GM18909 (cell line): ENCODE measurements at regions not wholly inside any gene's neighbourhood (a gene's known extent, or its start where the extent isn't known, plus 50 kb on each side); places are given as distances from the start of the nearest gene placed in this dataset.

Source experiments
- ATAC-seq: cut with Tn5 transposase; IDR thresholded peaks from one replicate; pipeline ENCODE4 v1.9.1; 2021; ENCODE audit warnings: mild to moderate bottlenecking; ENCODE audit not compliant: unreplicated experiment, poor library complexity

GRCh38 chr4:140284456-140284855 is 89.0 kb upstream of the SCOC start:
- ATAC-seq: no peak

- ATAC-seq: no peak
Observed at GRCh38 chr4:140281828-140282552, 91.5 kb upstream of the SCOC start.

GRCh38 chr4:140277576-140277975 is 95.9 kb upstream of the SCOC start:
- no peak for ATAC-seq

GRCh38 chr4:140271553-140271952 is 101.9 kb upstream of the SCOC start:
- ATAC-seq: no peak

- no peak for ATAC-seq
Observed at GRCh38 chr4:140269369-140269768, 104.1 kb upstream of the SCOC start.

- ATAC-seq: no peak
Observed at GRCh38 chr4:140268186-140268841, 105.1 kb upstream of the SCOC start.

GRCh38 chr4:140267576-140267975 is 105.9 kb upstream of the SCOC start:
- no peak for ATAC-seq

GRCh38 chr4:140266958-140267568 is 106.4 kb upstream of the SCOC start:
- no peak for ATAC-seq

- ATAC-seq: no peak
Observed at GRCh38 chr4:140260227-140260626, 106.2 kb upstream of the MAML3 start.

- ATAC-seq: no peak
Observed at GRCh38 chr4:140258476-140258875, 104.5 kb upstream of the MAML3 start.

GRCh38 chr4:140257461-140258305 is 103.7 kb upstream of the MAML3 start:
- no peak for ATAC-seq

- ATAC-seq: no peak
Observed at GRCh38 chr4:140256941-140257340, 103.0 kb upstream of the MAML3 start.

- no peak for ATAC-seq
Observed at GRCh38 chr4:140256335-140256734, 102.4 kb upstream of the MAML3 start.

GRCh38 chr4:140255927-140256326 is 101.9 kb upstream of the MAML3 start:
- no peak for ATAC-seq

GRCh38 chr4:140255467-140255866 is 101.5 kb upstream of the MAML3 start:
- ATAC-seq: no peak

GRCh38 chr4:140254651-140255299 is 100.8 kb upstream of the MAML3 start:
- no peak for ATAC-seq

- no peak for ATAC-seq
Observed at GRCh38 chr4:140253556-140254027, 99.6 kb upstream of the MAML3 start.

GRCh38 chr4:140252742-140253555 is 99.0 kb upstream of the MAML3 start:
- peak; percentile 80 for ATAC-seq

GRCh38 chr4:140252141-140252741 is 98.3 kb upstream of the MAML3 start:
- no peak for ATAC-seq
